ENCODE measurements at regions not wholly inside any gene's neighbourhood (a gene's known extent, or its start where the extent isn't known, plus 50 kb on each side); places are given as distances from the start of the nearest gene placed in this dataset.

DNA sequence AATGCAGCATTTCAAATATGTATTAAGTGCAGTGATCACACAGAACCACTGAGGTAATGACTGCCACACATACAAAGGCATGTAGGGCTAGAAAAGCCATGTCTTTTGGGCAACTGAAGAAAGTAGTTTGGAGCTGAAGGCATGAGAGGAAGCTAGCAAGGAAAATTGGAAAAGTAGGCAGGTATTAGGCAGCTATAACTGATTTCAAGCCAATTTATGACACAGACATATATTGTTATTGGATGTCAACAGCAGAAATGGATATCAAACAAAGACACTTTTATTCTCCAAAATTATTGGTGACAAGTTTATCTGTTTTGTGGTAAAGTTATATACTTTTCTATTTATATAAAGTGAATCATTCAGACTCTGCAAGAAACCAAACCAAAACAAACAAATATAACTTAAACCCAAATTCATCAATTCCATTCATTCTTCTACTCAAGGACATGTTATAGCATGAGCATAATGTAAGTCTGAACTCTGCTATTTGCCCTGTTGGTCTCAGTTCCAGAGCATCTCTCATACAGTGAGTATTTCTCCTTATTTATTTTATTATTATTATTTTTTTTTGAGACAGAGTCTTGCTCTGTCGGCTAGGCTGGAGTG is 307.4 kb upstream of the COL8A1 start:
- Histone ChIP-seq H2BK20ac (ENCODE audit: low read depth, low read length, poor library complexity, severe bottlenecking) (no peak overlapping the region), H3K9ac (ENCODE audit: extremely low read depth, insufficient read length, low read length) (no peak overlapping the region), H4K8ac (replicated peaks; ENCODE audit: insufficient read length, low read depth, low read length) (no peak overlapping the region), H4K5ac (ENCODE audit: insufficient read length, low read depth, low read length) (no peak overlapping the region), H3K56ac (ENCODE audit: insufficient read length, low read depth, low read length) (no peak overlapping the region), H3K23ac (ENCODE audit: insufficient read length, low read depth, low read length) (no peak overlapping the region), H2BK12ac (ENCODE audit: insufficient read length, low read depth, low read length) (no peak overlapping the region), H2BK15ac (ENCODE audit: low read depth, low read length) (no peak overlapping the region), H4K20me1 (ENCODE audit: control insufficient read depth, insufficient read depth, insufficient read length) (no peaks in the 10 kb centered on the region), H2BK5ac (ENCODE audit: insufficient read length, low read length) (no peak overlapping the region), H3K4me1 (ENCODE audit: insufficient read depth, low read length) (no peaks in the 10 kb centered on the region), H3T11ph (ENCODE audit: low read length) (no peak overlapping the region), H2AK5ac (ENCODE audit: insufficient read length, low read length) (no peak overlapping the region), H2AFZ (ENCODE audit: low read length) (no peak overlapping the region), H3K18ac (ENCODE audit: insufficient read length, low read depth, low read length) (no peak overlapping the region), H3K23me2 (ENCODE audit: insufficient read length, low read depth, low read length, poor library complexity, severe bottlenecking) (no peaks in the 10 kb centered on the region), H3K4ac (ENCODE audit: low read depth, low read length) (no peak overlapping the region), H3K79me1 (ENCODE audit: insufficient read depth, low read depth, low read length, poor library complexity, severe bottlenecking) (no peaks in the 10 kb centered on the region), H3K9me3 (ENCODE audit: control insufficient read depth, low read depth, low read length) (no peaks in the 10 kb centered on the region), H3K4me2 (ENCODE audit: insufficient read depth, insufficient read length, low read length) (no peak overlapping the region), H4K91ac (ENCODE audit: insufficient read length, low read depth, low read length) (no peak overlapping the region), H3K14ac (ENCODE audit: insufficient read depth, low read length) (no peak overlapping the region), H3K27me3 (ENCODE audit: insufficient read depth, low read length) (no peaks in the 10 kb centered on the region), H2BK120ac (ENCODE audit: low read depth, low read length, poor library complexity, severe bottlenecking) (no peak overlapping the region), H3K27ac (ENCODE audit: insufficient read length, low read depth, low read length) (no peak overlapping the region), H3K79me2 (ENCODE audit: insufficient read depth, low read length) (no peaks in the 10 kb centered on the region)
- no peaks in the 10 kb centered on the region for H3K4me1 Mint-ChIP-seq
- H3K4me3 Mint-ChIP-seq: no peak overlapping the region
- no peaks in the 10 kb centered on the region for H3K36me3 Mint-ChIP-seq (ENCODE audit: insufficient read depth in 1 of 3, low read depth in 3 of 3)
- DNase-seq: no peak
- no peak overlapping the region for H3K27ac Mint-ChIP-seq
- WGBS (ENCODE audit: extremely low coverage, insufficient read length, low lambda C conversion rate): no CpG with 5 or more reads among the region's 1 CpG
- no peaks in the 10 kb centered on the region for H3K9me3 Mint-ChIP-seq
- TF ChIP-seq, protein P1, sequence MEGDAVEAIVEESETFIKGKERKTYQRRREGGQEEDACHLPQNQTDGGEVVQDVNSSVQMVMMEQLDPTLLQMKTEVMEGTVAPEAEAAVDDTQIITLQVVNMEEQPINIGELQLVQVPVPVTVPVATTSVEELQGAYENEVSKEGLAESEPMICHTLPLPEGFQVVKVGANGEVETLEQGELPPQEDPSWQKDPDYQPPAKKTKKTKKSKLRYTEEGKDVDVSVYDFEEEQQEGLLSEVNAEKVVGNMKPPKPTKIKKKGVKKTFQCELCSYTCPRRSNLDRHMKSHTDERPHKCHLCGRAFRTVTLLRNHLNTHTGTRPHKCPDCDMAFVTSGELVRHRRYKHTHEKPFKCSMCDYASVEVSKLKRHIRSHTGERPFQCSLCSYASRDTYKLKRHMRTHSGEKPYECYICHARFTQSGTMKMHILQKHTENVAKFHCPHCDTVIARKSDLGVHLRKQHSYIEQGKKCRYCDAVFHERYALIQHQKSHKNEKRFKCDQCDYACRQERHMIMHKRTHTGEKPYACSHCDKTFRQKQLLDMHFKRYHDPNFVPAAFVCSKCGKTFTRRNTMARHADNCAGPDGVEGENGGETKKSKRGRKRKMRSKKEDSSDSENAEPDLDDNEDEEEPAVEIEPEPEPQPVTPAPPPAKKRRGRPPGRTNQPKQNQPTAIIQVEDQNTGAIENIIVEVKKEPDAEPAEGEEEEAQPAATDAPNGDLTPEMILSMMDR (conservative IDR thresholded peaks at IDR 0.05): no peak
- H3K27me3 Mint-ChIP-seq (ENCODE audit: low read depth): no peaks in the 10 kb centered on the region
